Kidney epithelial cell (primary cell): ENCODE measurements at regions not wholly inside any gene's neighbourhood (a gene's known extent, or its start where the extent isn't known, plus 50 kb on each side); places are given as distances from the start of the nearest gene placed in this dataset.

Experiments
- DNase-seq: peaks from one replicate; pipeline ENCODE4 v3.0.0-alpha.2; 2010; ENCODE audit warnings: low read depth
- H3K27me3 ChIP-seq: 2 replicates; pipeline ENCODE4 v1.6.0; 2011; ENCODE audit warnings: low read length; ENCODE audit not compliant: control insufficient read depth, insufficient read depth
- H3K36me3 ChIP-seq: 2 replicates; pipeline ENCODE4 v1.5.1; 2011; ENCODE audit warnings: low read length; ENCODE audit not compliant: control insufficient read depth, insufficient read depth
- H3K4me3 ChIP-seq: 2 replicates; pipeline ENCODE4 v1.5.1; 2011; ENCODE audit warnings: low read depth, mild to moderate bottlenecking, control low read depth, low read length
- CTCF ChIP-seq: IDR thresholded peaks from 2 replicates; pipeline ENCODE4 v1.5.1; 2011; ENCODE audit warnings: mild to moderate bottlenecking, moderate library complexity, low read length, control low read depth, inconsistent platforms; ENCODE audit not compliant: insufficient read depth, poor library complexity, severe bottlenecking

DNA sequence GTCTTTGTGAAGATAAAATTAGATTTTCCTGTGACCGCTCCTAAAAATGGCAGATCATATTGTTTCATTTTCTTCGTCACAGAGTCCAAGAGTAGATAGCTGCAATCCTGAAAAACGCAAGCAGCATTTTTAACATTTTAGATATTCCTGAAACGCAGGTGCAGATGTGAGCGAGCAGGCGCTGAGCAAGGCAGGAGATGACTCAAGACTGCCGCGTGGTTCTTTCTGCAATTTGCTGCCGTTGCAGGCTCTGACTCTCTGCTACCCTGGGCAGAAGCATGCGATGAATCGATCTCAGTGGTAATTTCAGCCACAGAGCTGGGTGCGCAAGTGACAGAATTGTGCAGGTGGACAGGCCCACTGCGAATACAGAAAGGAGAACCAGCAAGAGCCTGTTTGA lies 331.9 kb downstream of the ACTR3B start:
- no peak overlapping the region for H3K4me3 ChIP-seq
- H3K27me3 ChIP-seq = no peaks in the 10 kb centered on the region
- H3K36me3 ChIP-seq = no peaks in the 10 kb centered on the region
- TF ChIP-seq CTCF = no peak
- DNase-seq = no peak

DNA sequence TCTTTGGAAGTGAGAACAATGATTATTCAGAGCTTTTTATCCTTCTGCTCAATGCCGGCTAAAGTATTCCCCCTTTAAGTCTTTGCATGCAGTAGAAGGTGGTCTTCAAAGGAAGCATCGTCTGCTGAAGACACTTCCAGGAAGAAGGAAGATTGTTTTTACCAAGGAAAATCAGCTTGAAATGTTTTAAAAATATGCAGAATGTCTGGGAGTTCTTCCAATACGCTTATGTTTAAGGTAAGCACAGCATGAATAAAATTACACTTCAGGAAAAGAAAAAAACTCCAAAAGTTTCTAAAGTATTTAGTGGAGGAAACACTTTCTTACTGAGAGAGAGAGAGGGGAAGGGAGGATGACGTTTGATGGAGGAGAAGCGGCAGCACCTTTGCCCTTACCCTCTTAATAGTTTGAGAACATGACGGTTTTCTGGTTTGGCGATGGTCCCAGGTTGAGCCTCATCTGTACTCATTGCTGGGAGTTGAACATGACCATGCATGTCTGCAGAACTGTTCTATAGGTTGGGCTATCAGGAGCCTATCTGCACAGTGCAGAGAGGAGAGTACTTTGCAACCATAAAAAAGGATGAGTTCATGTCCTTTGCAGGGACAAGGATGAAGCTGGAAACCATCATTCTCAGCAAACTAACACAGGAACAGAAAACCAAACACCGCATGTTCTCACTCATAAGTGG lies 338.1 kb downstream of the ACTR3B start:
- H3K4me3 ChIP-seq = no peak overlapping the region
- no peak for TF ChIP-seq CTCF
- H3K36me3 ChIP-seq = no peaks in the 10 kb centered on the region
- no peaks in the 10 kb centered on the region for H3K27me3 ChIP-seq
- DNase-seq = no peak

DNA sequence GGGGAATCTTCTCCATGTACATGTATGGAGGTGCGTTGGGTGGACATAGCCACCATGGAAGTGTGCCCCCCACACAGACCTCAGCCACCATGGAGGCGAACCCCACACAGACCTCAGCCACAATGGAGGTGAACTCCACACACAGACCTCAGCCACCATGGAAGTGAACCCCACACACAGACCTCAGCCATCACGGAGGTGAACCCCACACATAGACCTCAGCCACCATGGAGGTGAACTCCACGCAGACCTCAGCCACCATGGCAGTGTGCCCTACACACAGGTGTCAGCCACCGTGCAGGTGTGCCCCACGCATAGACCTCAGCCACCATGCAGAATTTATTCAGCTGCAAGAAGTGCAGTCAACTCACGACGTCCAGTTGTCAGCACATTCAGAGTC lies 339.7 kb downstream of the ACTR3B start:
- no peak for DNase-seq
- TF ChIP-seq CTCF = no peak
- Histone ChIP-seq H3K27me3 (no peaks in the 10 kb centered on the region), H3K36me3 (no peaks in the 10 kb centered on the region), H3K4me3 (no peak overlapping the region)

DNA sequence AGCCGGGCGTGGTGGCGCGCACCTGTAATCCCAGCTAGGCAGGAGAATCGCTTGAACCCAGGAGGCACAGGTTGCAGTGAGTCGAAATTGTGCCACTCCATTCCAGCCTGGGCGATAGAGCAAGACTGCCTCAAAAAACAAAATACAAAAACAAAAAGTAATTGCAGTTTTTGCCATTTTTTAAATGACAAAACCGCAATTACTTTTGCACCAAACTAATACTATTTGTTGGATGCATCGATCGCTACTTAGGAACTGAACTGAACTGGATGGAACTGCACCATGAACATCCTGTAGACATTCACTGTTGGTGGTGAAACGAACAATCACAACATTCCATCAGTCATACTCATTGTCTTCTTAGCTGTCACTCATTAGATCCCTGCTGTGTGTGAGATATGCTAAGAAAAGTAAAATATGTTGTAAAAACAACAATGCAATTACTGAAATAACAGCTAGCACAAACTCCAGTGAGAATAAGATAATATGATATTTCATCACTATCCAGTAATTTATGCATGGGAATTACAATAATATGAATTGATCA lies 341.2 kb downstream of the ACTR3B start:
- no peaks in the 10 kb centered on the region for H3K27me3 ChIP-seq
- H3K36me3 ChIP-seq = no peaks in the 10 kb centered on the region
- DNase-seq = no peak
- no peak overlapping the region for H3K4me3 ChIP-seq
- TF ChIP-seq CTCF = no peak

DNA sequence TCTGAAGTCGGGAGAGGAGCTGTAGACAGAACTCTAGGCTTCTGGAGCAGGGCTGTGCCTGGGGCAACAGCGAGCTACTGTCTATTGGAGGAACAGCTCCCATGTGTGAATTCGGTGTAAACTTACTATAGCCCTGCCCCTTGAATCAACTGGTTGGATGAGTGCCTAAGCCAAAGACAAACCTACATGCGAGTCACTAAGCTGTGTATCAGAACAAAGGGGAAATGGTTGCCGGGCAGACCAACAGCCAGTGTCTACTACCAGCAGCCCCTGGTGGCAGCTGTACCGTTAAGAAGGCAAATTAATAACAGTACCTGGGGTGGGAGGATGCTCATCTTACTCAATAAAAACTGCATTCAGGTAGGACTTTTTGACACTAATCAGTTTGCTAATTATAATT lies 343.6 kb downstream of the ACTR3B start:
- DNase-seq = no peak
- TF ChIP-seq CTCF = no peak
- no peak overlapping the region for H3K4me3 ChIP-seq
- no peaks in the 10 kb centered on the region for H3K27me3 ChIP-seq
- no peaks in the 10 kb centered on the region for H3K36me3 ChIP-seq

DNA sequence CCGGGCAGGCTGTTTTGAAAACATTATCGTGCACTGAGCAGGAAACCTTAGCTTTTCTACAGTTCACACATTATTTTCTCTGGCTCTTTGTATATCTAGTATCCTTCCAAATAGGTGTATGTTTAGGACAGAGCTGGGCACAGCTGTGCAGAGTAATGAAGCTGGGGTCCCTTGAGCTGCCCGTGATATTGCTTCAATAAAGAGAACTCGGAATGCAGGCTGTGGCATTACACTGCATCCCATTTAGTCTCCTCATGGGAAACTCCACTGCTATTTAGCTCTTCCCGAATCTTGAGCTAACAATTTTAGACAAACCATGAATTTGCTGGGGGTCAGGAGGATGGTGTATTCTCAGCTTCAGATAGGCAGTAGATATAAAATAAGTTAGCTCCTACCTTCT lies 348.3 kb downstream of the ACTR3B start:
- Histone ChIP-seq H3K4me3 (no peak overlapping the region), H3K36me3 (no peaks in the 10 kb centered on the region), H3K27me3 (no peaks in the 10 kb centered on the region)
- DNase-seq = no peak
- TF ChIP-seq CTCF = no peak
